NOMO-1 treated with dmso at 0.1 percent for 144 hours (cell line): ENCODE measurements at regions not wholly inside any gene's neighbourhood (a gene's known extent, or its start where the extent isn't known, plus 50 kb on each side); places are given as distances from the start of the nearest gene placed in this dataset.
A peak's percentile ranks its signal among the peaks of the same experiment; 100 is the strongest.

Source experiments
- DNase-seq: peaks from one replicate; lab custom pipeline; 2025; ENCODE audit not compliant: unreplicated experiment; lab: John Stamatoyannopoulos, UW

GRCh38 chr10:123450956-123451605, 215.1 kb upstream of the GPR26 start:
- DNase-seq, result no peak

GRCh38 chr10:123451618-123452245, 214.4 kb upstream of the GPR26 start:
- no peak for DNase-seq

GRCh38 chr10:123454987-123455386, 211.2 kb upstream of the GPR26 start:
- no peak for DNase-seq

- DNase-seq, result no peak
Measured at GRCh38 chr10:123455861-123456260, 210.3 kb upstream of the GPR26 start.

- no peak for DNase-seq
Measured at GRCh38 chr10:123458933-123459332, 207.2 kb upstream of the GPR26 start.

- no peak for DNase-seq
Measured at GRCh38 chr10:123459371-123460091, 206.6 kb upstream of the GPR26 start.

GRCh38 chr10:123462246-123462645, 203.9 kb upstream of the GPR26 start:
- no peak for DNase-seq

- DNase-seq, result no peak
Measured at GRCh38 chr10:123462756-123463155, 203.4 kb upstream of the GPR26 start.

GRCh38 chr10:123463181-123463580, 203.0 kb upstream of the GPR26 start:
- DNase-seq, result peak; percentile 58

- DNase-seq, result no peak
Measured at GRCh38 chr10:123463698-123464097, 202.5 kb upstream of the GPR26 start.

GRCh38 chr10:123464430-123465323, 201.5 kb upstream of the GPR26 start:
- DNase-seq, result peak; percentile 82

- DNase-seq, result no peak
Measured at GRCh38 chr10:123470336-123470921, 195.7 kb upstream of the GPR26 start.

GRCh38 chr10:123471811-123472210, 194.3 kb upstream of the GPR26 start:
- DNase-seq, result no peak

- DNase-seq, result no peak
Measured at GRCh38 chr10:123472606-123473005, 193.5 kb upstream of the GPR26 start.

- DNase-seq, result no peak
Measured at GRCh38 chr10:123474700-123475099, 191.5 kb upstream of the GPR26 start.

- no peak for DNase-seq
Measured at GRCh38 chr10:123475466-123475865, 190.7 kb upstream of the GPR26 start.

GRCh38 chr10:123478116-123478515, 188.0 kb upstream of the GPR26 start:
- no peak for DNase-seq

GRCh38 chr10:123479640-123480039, 186.5 kb upstream of the GPR26 start:
- DNase-seq, result no peak

GRCh38 chr10:123480344-123480743, 185.8 kb upstream of the GPR26 start:
- no peak for DNase-seq

GRCh38 chr10:123480845-123481244, 185.3 kb upstream of the GPR26 start:
- no peak for DNase-seq

- no peak for DNase-seq
Measured at GRCh38 chr10:123484722-123485121, 181.4 kb upstream of the GPR26 start.
